ENCODE measurements at regions not wholly inside any gene's neighbourhood (a gene's known extent, or its start where the extent isn't known, plus 50 kb on each side); places are given as distances from the start of the nearest gene placed in this dataset.

GRCh38 chr19:28560786-28561185 is 652.2 kb downstream of the UQCRFS1 start:
- no peak for TF ChIP-seq SMAD3 (CRISPR knock-in tag; IDR thresholded peaks at IDR 0.05; ENCODE audit: borderline replicate concordance)
- Mint-ChIP-seq H3K4me1 (peaks cover 9% of the 10 kb centered on the region), H3K9me3 (peaks cover 11% of the 10 kb centered on the region), H3K36me3 (peaks cover 21% of the 10 kb centered on the region), H3K4me3 (no peak overlapping the region), H3K27me3 (ENCODE audit: low read depth) (no peaks in the 10 kb centered on the region), H3K27ac (no peak overlapping the region)
- DNase-seq (ENCODE audit: low spot score) (no peak), ATAC-seq (no peak)
- CTCF ChIA-PET = interaction anchor here (0.6 to 1.7 kb wide), 8 partner anchors 9 to 1037 kb away, joined by 3 to 6 read pairs (median 4); no protein-coding TSS in a partner anchor
- POLR2A ChIA-PET = no interaction called here

- H3K4me1 Mint-ChIP-seq = peaks cover 20% of the 10 kb centered on the region
- DNase-seq (ENCODE audit: low spot score) = no peak
- CTCF ChIA-PET = no interaction called here
- no peak for ATAC-seq
- POLR2A ChIA-PET = no interaction called here
- H3K36me3 Mint-ChIP-seq = peaks cover 14% of the 10 kb centered on the region
- H3K27ac Mint-ChIP-seq = no peak overlapping the region
- no peaks in the 10 kb centered on the region for H3K27me3 Mint-ChIP-seq (ENCODE audit: low read depth)
- H3K9me3 Mint-ChIP-seq = peaks cover 11% of the 10 kb centered on the region
- TF ChIP-seq GTF2I (CRISPR knock-in tag; conservative IDR thresholded peaks at IDR 0.05) (no peak), ETV6 (CRISPR knock-in tag; IDR thresholded peaks at IDR 0.05) (no peak), ZSCAN18 (CRISPR knock-in tag; IDR thresholded peaks at IDR 0.05) (no peak), ATF3 (CRISPR knock-in tag; conservative IDR thresholded peaks at IDR 0.05) (no peak), ZNF232 (CRISPR knock-in tag; IDR thresholded peaks at IDR 0.05) (no peak), STAT6 (CRISPR knock-in tag; conservative IDR thresholded peaks at IDR 0.05; ENCODE audit: low read depth) (no peak), E2F4 (CRISPR knock-in tag; IDR thresholded peaks at IDR 0.05; ENCODE audit: borderline replicate concordance, low read depth) (no peak), IRF1 (CRISPR knock-in tag; IDR thresholded peaks at IDR 0.05) (no peak), FOXK1 (CRISPR knock-in tag; IDR thresholded peaks at IDR 0.05) (no peak), NR3C1 (CRISPR knock-in tag; conservative IDR thresholded peaks at IDR 0.05; ENCODE audit: low read depth) (no peak), ZNF121 (CRISPR knock-in tag; IDR thresholded peaks at IDR 0.05) (no peak), RELA (CRISPR knock-in tag; IDR thresholded peaks at IDR 0.05; ENCODE audit: borderline replicate concordance) (no peak), E2F5 (CRISPR knock-in tag; IDR thresholded peaks at IDR 0.05) (no peak), TCF7 (CRISPR knock-in tag; IDR thresholded peaks at IDR 0.05; ENCODE audit: low read depth) (no peak), ZNF532 (CRISPR knock-in tag; IDR thresholded peaks at IDR 0.05; ENCODE audit: borderline replicate concordance) (no peak), ZNF425 (CRISPR knock-in tag; conservative IDR thresholded peaks at IDR 0.05) (no peak), USF1 (CRISPR knock-in tag; IDR thresholded peaks at IDR 0.05) (no peak), JAZF1 (CRISPR knock-in tag; IDR thresholded peaks at IDR 0.05) (no peak), ZNF396 (CRISPR knock-in tag; IDR thresholded peaks at IDR 0.05; ENCODE audit: borderline replicate concordance) (no peak)
- H3K4me3 Mint-ChIP-seq = no peak overlapping the region
Measured at GRCh38 chr19:28558783-28559182, 654.2 kb downstream of the UQCRFS1 start.

Measured in WTC11 (cell line).